Fibroblast of mammary gland (primary cell): ENCODE measurements at regions not wholly inside any gene's neighbourhood (a gene's known extent, or its start where the extent isn't known, plus 50 kb on each side); places are given as distances from the start of the nearest gene placed in this dataset.

Source experiments
- DNase-seq: peaks from one replicate; pipeline ENCODE4 v3.0.0-alpha.2; 2010; ENCODE audit warnings: low read depth
- H3K4me3 ChIP-seq: 2 replicates; pipeline ENCODE4 v1.5.1; 2011; ENCODE audit warnings: low read depth, mild to moderate bottlenecking, low read length, moderate library complexity; ENCODE audit not compliant: control insufficient read depth
- TF ChIP-seq, protein P1 (sequence below): conservative IDR thresholded peaks from 2 replicates; pipeline ENCODE4 v1.5.1; 2011; ENCODE audit warnings: low read depth, low read length, inconsistent platforms; ENCODE audit not compliant: control insufficient read depth, insufficient read depth

DNA sequence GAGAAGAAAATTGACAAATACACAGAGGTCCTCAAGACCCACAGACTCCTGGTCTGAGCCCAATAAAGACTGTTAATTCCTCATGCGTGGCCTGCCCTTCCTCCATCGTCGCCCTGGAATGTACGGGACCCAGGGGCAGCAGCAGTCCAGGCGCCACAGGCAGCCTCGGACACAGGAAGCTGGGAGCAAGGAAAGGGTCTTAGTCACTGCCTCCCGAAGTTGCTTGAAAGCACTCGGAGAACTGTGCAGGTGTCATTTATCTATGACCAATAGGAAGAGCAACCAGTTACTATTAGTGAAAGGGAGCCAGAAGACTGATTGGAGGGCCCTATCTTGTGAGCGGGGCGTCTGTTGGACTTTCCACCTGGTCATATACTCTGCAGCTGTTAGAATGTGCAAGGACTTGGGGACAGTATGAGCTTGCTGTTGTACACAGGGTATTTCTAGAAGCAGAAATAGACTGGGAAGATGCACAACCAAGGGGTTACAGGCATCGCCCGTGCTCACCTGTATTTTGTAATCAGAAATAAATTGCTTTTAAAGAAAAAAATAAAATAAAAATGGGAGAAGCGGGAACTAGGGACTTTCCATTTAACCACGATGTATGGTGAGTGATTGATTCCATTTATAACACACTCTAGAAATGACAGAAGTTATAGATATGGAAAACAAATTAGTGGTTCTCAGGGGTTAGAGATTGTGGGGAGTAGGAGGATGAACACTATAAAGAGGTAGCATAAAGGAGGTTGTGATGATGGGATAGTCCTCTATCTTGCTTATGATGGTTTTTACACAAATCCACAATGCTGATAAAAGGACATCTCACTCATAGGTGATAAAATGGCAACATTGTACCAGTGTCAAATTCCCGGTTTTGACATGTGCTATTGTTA lies 244.7 kb downstream of the MRPL39 start:
- no peak overlapping the region for H3K4me3 ChIP-seq
- DNase-seq: no peak
- TF ChIP-seq, protein P1, sequence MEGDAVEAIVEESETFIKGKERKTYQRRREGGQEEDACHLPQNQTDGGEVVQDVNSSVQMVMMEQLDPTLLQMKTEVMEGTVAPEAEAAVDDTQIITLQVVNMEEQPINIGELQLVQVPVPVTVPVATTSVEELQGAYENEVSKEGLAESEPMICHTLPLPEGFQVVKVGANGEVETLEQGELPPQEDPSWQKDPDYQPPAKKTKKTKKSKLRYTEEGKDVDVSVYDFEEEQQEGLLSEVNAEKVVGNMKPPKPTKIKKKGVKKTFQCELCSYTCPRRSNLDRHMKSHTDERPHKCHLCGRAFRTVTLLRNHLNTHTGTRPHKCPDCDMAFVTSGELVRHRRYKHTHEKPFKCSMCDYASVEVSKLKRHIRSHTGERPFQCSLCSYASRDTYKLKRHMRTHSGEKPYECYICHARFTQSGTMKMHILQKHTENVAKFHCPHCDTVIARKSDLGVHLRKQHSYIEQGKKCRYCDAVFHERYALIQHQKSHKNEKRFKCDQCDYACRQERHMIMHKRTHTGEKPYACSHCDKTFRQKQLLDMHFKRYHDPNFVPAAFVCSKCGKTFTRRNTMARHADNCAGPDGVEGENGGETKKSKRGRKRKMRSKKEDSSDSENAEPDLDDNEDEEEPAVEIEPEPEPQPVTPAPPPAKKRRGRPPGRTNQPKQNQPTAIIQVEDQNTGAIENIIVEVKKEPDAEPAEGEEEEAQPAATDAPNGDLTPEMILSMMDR: no peak

DNA sequence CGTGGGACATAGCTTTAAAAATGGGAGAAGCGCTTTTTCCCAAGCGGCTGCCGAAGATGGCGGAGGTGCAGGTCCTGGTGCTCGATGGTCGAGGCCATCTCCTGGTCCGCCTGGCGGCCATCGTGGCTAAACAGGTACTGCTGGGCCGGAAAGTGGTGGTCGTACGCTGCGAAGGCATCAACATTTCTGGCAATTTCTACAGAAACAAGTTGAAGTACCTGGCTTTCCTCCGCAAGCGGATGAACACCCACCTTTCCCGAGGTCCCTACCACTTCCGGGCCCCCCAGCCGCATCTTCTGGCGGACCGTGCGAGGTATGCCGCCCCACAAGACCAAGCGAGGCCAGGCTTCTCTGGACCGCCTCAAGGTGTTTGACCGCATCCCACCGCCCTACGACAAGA lies 245.5 kb downstream of the MRPL39 start:
- H3K4me3 ChIP-seq: no peak overlapping the region
- TF ChIP-seq, protein P1: no peak
- DNase-seq: no peak

DNA sequence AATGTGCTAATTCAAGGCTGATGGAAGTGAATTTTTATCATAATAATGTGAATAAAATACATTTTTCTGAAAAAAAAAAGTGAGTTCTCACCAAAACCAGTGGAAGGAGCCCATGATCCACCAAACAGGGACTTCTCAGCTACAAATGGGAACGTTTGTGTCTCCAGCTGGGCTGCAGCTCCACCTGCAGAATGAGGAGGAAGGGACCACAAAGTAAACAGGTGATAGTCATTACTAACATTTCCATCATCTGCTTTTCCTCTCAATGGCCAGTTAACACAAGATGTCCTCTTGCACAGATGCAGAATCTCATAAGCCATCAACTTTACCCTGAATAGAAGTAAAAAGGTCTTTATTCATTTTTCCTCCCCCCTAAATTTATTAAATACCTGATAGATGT lies 246.2 kb downstream of the MRPL39 start:
- H3K4me3 ChIP-seq: no peak overlapping the region
- DNase-seq: no peak
- TF ChIP-seq, protein P1: no peak

DNA sequence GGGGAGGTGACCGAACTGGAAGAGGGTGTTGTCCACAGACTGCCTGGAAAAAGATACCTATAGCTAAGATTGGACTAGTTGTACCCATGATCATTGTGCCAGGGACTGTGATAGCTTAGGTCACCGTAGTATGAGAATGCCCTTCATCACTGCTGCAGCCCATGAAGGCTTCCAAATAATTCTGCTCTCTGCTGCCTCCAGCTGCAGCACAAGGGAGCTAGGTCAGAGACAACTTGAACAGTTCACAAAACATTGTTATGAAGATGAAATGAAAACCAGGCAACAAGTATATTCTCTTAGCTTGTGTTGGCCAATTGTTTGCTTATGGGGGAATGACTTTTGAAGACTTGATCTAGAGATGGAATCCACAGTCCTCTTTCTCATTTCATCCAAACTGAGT lies 246.7 kb downstream of the MRPL39 start:
- DNase-seq: peak; percentile 12
- TF ChIP-seq, protein P1: peak; percentile 46

DNA sequence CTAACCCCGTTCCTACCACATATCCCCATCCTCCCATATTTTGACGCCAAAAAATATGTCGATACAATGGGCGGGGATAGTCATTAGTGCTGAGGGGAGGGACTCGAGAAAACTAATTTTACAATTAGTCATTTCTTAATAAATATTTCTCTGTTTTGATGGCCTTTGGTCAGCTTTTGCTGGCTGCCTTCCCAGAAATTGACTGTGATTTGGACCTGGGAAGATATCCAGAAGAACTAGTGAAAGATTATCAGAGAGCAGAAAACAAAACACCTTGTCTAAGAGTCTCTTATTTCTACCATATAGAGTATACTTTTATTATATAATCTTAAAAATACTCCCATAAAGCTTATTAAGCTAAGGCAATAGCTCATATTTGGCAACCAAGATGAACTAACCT lies 247.6 kb downstream of the MRPL39 start:
- TF ChIP-seq, protein P1: no peak
- DNase-seq: peak; percentile 43

More for the DNA sequence above, 246.7 kb downstream of the MRPL39 start:
- H3K4me3 ChIP-seq: no peak overlapping the region

DNA sequence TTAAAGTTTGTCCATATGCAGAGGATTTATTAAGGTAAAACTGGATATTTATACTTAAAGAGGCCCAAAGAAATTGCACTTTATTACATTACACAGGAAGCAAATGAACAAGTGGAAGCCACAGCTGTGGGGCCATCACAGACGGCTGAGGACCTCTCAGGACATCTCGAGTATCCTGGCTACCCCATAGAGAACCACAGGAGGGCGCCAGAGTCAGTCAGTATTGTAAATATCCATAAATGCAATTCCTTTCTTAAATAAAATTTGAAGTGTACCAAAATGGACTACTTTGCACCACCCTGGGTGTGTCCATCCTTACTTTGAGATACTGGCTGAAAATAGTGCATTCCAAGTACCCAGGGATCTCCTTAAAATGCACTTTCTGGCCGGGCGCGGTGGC lies 257.2 kb downstream of the MRPL39 start:
- TF ChIP-seq, protein P1: peak; percentile 80
- H3K4me3 ChIP-seq: no peak overlapping the region
- DNase-seq: peak; percentile 66

More for the DNA sequence above, 247.6 kb downstream of the MRPL39 start:
- H3K4me3 ChIP-seq: no peak overlapping the region
